Activated B cell treated with CpG ODN at 0.5 μM for 24 hours (primary cell): ENCODE measurements at regions not wholly inside any gene's neighbourhood (a gene's known extent, or its start where the extent isn't known, plus 50 kb on each side); places are given as distances from the start of the nearest gene placed in this dataset.

Experiments
- ATAC-seq: fragments of 200-7000 bp; cut with Tn5 transposase; one replicate; pipeline ENCODE4 v1.10.0; 2021; ENCODE audit warnings: low read depth, mild to moderate bottlenecking, moderate library complexity
- CTCF ChIA-PET: fragments of 350-600 bp; sonication (Branson Sonifier 250); formaldehyde crosslinking; loops from one replicate; lab custom pipeline; 2021; ENCODE audit warnings: antibody characterized with exemption; lab: Charles Lee
- POLR2A ChIA-PET: fragments of 350-600 bp; sonication (Branson Sonifier 250); formaldehyde crosslinking; loops from one replicate; lab custom pipeline; 2021; ENCODE audit warnings: antibody characterized with exemption; lab: Charles Lee
- DNase-seq: peaks from one replicate; pipeline ENCODE4 v3.0.0; 2022
- H3K27ac Mint-ChIP-seq: one replicate; pipeline ENCODE4 v1.8.0; 2020; ENCODE audit warnings: mixed read lengths
- H3K27me3 Mint-ChIP-seq: one replicate; pipeline ENCODE4 v1.8.0; 2021; ENCODE audit warnings: mixed read lengths
- H3K36me3 Mint-ChIP-seq: one replicate; pipeline ENCODE4 v1.8.0; 2021; ENCODE audit warnings: low read depth, mixed read lengths
- H3K4me1 Mint-ChIP-seq: one replicate; pipeline ENCODE4 v1.8.0; 2021; ENCODE audit warnings: mixed read lengths
- H3K4me3 Mint-ChIP-seq: one replicate; pipeline ENCODE4 v1.8.0; 2020; ENCODE audit warnings: mild to moderate bottlenecking, mixed read lengths
- H3K9me3 Mint-ChIP-seq: one replicate; pipeline ENCODE4 v1.8.0; 2020; ENCODE audit warnings: mixed read lengths
- intact Hi-C: fragments of 100-400 bp; cut with micrococcal nuclease; formaldehyde crosslinking; loops from one replicate; pipeline ENCODE4 v1.15.1; 2024
- TF ChIP-seq, protein P1 (sequence below): fragments of 200-600 bp; IDR thresholded peaks from one replicate; pipeline ENCODE4 v1.8.0; 2022; ENCODE audit warnings: antibody characterized with exemption, mild to moderate bottlenecking

DNA sequence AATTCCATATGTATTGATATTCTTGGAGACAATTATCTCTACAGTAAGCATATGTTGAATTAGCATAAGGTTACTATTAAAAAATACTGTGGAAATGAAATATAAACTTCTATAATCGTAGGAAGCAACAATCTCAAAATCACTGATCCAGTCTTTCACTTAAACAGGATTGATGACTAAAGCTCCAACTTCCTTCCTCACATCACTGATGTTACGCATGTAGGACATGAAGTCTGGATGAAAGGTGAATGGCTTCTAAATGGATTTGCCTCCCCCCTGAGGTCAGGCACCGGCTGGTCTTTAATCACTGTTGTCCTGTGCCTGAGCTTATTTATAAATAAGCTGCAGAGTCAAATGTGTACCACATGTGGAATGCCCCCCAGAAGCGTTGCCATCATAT, 157.1 kb upstream of the NFIB start:
- Mint-ChIP-seq H3K27ac (no peak overlapping the region), H3K27me3 (no peaks in the 10 kb centered on the region), H3K36me3 (no peaks in the 10 kb centered on the region), H3K9me3 (no peaks in the 10 kb centered on the region), H3K4me3 (no peak overlapping the region), H3K4me1 (no peaks in the 10 kb centered on the region)
- intact Hi-C loops: no loop called here
- TF ChIP-seq, protein P1, sequence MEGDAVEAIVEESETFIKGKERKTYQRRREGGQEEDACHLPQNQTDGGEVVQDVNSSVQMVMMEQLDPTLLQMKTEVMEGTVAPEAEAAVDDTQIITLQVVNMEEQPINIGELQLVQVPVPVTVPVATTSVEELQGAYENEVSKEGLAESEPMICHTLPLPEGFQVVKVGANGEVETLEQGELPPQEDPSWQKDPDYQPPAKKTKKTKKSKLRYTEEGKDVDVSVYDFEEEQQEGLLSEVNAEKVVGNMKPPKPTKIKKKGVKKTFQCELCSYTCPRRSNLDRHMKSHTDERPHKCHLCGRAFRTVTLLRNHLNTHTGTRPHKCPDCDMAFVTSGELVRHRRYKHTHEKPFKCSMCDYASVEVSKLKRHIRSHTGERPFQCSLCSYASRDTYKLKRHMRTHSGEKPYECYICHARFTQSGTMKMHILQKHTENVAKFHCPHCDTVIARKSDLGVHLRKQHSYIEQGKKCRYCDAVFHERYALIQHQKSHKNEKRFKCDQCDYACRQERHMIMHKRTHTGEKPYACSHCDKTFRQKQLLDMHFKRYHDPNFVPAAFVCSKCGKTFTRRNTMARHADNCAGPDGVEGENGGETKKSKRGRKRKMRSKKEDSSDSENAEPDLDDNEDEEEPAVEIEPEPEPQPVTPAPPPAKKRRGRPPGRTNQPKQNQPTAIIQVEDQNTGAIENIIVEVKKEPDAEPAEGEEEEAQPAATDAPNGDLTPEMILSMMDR: no peak
- ChIA-PET POLR2A (no interaction called here), CTCF (no interaction called here)
- no peak for DNase-seq
- ATAC-seq: no peak

DNA sequence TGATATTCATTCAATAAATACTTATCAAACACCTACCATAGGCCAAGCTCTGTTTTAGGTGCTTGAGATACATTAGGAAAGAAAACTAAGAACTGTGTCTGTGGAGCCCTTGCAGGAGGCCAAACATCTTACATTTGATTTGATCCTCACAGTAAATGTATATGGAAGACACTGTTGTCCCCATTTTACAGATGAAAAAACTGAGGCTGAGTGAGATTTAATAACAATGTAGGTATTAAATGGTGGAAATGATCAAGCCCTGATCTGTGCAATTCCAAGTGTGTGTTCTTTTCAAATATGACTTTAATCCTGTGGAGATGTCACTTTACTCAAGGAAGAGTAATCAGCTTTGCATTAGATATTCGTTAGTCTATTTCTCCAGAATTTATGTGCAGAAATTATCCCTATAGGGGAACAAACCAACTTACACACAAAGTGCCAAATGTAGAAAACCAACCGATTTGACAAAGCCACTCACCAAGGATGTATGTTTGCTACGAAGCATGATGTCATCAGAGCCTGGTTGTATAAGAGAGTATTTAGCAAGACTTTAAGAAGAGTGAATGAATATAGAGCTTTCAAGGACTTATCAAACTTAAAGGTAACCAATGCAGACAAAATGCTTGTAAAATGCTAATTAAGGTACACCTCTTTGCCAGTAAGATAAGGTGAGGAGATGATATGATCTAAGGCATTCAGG, 153.9 kb upstream of the NFIB start:
- CTCF ChIA-PET: no interaction called here
- POLR2A ChIA-PET: no interaction called here
- no peaks in the 10 kb centered on the region for H3K9me3 Mint-ChIP-seq
- TF ChIP-seq, protein P1: no peak
- no peaks in the 10 kb centered on the region for H3K36me3 Mint-ChIP-seq
- no peaks in the 10 kb centered on the region for H3K27me3 Mint-ChIP-seq
- no peak overlapping the region for H3K4me3 Mint-ChIP-seq
- intact Hi-C loops: no loop called here
- DNase-seq: no peak
- no peak overlapping the region for H3K27ac Mint-ChIP-seq
- ATAC-seq: no peak
- H3K4me1 Mint-ChIP-seq: no peaks in the 10 kb centered on the region

DNA sequence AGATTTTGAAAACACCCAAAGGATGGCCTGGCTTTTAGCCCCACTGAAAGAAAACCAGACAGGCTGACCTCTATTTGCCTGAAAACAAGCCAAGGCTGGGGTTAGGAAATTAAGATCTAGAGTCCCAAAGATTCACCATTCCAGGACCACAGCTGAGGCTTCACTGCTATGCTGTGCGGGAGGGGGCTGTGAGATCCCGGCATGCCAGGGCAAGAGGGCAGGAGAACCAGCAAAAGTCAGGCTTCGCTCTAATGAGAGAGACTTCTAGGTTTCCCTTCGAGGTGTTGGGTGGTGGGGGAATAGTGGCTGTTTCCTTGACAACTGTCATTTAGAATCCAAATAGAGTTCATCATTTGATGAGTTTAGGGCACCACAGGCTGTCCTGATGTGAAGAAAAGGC, 152.9 kb upstream of the NFIB start:
- H3K36me3 Mint-ChIP-seq: no peaks in the 10 kb centered on the region
- intact Hi-C loops: no loop called here
- ChIA-PET CTCF (no interaction called here), POLR2A (no interaction called here)
- TF ChIP-seq, protein P1: no peak
- H3K4me3 Mint-ChIP-seq: no peak overlapping the region
- DNase-seq: no peak
- H3K4me1 Mint-ChIP-seq: no peaks in the 10 kb centered on the region
- H3K27me3 Mint-ChIP-seq: peaks cover 3% of the 10 kb centered on the region
- H3K27ac Mint-ChIP-seq: no peak overlapping the region
- ATAC-seq: no peak
- no peaks in the 10 kb centered on the region for H3K9me3 Mint-ChIP-seq

DNA sequence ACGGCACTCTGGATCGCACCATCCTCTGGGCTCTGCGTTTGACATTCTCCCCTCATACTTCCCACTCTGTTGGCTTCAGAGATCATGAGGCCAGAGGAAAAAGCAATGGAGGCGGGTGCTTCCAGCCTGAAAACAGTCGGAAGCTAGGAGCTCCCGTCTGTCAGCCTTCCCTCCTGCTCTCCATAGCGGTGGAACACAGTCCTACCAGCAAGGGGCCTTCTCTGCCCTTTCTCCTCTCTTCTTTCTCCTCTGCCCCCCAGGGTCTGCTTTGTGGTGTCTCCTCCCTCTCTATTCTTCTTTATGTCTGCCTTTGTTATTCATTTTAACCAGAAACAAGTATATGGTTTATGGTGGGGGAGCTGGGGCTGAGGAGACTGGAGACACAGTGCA, 152.5 kb upstream of the NFIB start:
- no peak for DNase-seq
- ChIA-PET CTCF (no interaction called here), POLR2A (no interaction called here)
- TF ChIP-seq, protein P1: no peak
- no peak for ATAC-seq
- Mint-ChIP-seq H3K27ac (no peak overlapping the region), H3K9me3 (no peaks in the 10 kb centered on the region), H3K4me1 (no peaks in the 10 kb centered on the region), H3K4me3 (no peak overlapping the region), H3K27me3 (peaks cover 3% of the 10 kb centered on the region), H3K36me3 (no peaks in the 10 kb centered on the region)
- intact Hi-C loops: no loop called here

DNA sequence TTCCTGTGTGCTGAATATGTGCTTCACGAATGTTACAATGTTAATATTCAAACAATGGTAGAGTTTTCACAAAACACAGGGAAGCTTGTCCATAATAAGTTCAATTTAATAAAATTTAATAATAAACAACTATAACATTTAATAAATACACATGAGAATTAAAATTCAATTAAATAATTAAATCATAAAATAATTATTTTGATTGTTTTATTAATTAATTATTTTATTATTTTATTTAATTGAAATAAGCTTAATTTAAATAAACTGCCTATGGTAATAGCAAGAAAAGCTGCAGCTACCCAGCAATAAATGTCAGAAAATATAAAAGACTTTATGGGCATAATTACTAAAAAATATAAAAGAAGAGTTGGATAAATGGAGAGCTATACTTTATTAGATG, 149.0 kb upstream of the NFIB start:
- CTCF ChIA-PET: interaction anchor here (1.5 kb wide), 1 partner anchor 307 kb away, joined by 3 read pairs; no protein-coding TSS in a partner anchor
- Mint-ChIP-seq H3K9me3 (no peaks in the 10 kb centered on the region), H3K27me3 (peaks cover 3% of the 10 kb centered on the region), H3K36me3 (no peaks in the 10 kb centered on the region), H3K27ac (no peak overlapping the region), H3K4me1 (no peaks in the 10 kb centered on the region), H3K4me3 (no peak overlapping the region)
- intact Hi-C loops: no loop called here
- POLR2A ChIA-PET: no interaction called here
- TF ChIP-seq, protein P1: no peak
- ATAC-seq: no peak
- no peak for DNase-seq
